CD4-positive, alpha-beta T cell treated with Interferon alpha-2 for 1 hour (primary cell): ENCODE measurements at regions not wholly inside any gene's neighbourhood (a gene's known extent, or its start where the extent isn't known, plus 50 kb on each side); places are given as distances from the start of the nearest gene placed in this dataset.
A peak's percentile ranks its signal among the peaks of the same experiment; 100 is the strongest.
"Not testable (repeated sequence)": the region's sequence is repeated elsewhere in the genome, so short reads cannot be mapped to it uniquely, and the experiment has no call there.

Experiments used
- DNase-seq, 2 donors: peaks; one replicate each; pipeline ENCODE4 v3.0.0-alpha.2; 2020 to 2022

DNA sequence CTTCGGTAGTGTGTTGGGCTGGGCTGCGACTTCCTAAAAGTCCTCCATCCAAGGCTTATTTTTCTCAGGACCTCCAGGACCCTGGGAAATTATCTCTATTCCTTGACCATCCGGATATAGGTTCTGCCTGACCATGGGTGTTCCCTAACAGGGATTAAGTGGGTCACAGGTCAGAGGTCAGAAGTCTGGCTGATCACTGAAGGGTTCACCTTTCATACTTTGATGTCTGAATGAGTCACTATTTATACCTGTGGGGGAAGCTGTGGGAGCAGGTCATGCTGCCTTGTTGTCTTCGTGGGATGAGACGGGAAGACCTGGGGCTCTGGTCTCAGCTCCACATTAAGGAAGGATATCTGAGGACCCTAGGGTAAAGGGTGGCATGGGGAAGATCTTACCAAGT is 65.0 kb upstream of the ETV3 start:
- DNase-seq = no peak

- no peak for DNase-seq
Measured at GRCh38 chr1:157202331-157202730, 64.1 kb upstream of the ETV3 start.

DNA sequence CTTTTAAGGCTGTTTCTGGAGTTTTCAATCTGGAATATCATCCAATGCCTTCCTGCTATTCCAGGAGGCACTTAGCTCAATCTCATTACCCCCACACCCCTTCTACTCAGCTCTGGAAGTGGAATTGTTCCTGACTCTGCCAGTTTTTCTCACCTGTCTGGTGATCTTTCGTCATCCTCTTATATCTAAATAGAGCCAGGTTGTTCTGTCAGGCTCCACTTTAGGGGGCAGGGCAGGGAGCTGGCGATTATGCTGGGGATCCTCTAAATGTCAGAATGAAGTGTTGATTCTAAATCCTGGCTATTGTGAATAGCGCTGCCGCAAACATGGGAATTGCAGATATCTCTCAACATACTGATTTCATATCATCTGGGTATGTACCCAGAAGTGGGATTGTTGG is 63.6 kb upstream of the ETV3 start:
- DNase-seq = no peak

- no peak for DNase-seq
Measured at GRCh38 chr1:157200451-157200850, 62.3 kb upstream of the ETV3 start.

DNA sequence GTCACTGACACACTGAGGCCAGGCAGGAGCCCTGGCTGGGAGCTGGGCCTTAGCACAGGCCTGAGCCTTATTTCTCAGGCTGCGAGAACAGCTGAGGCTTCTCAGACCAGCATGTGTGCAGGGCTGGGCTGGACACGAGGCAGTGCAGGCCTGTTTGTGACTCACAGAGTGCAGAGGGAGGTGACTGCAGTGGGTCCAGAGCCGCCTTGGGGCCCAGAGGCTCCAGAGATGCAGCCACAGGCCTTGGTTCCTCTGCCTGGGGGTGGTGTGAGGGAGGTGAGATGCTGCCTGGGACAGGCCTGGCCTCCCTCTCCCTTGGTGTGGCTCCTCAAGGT is 61.2 kb upstream of the ETV3 start:
- DNase-seq = no peak

DNA sequence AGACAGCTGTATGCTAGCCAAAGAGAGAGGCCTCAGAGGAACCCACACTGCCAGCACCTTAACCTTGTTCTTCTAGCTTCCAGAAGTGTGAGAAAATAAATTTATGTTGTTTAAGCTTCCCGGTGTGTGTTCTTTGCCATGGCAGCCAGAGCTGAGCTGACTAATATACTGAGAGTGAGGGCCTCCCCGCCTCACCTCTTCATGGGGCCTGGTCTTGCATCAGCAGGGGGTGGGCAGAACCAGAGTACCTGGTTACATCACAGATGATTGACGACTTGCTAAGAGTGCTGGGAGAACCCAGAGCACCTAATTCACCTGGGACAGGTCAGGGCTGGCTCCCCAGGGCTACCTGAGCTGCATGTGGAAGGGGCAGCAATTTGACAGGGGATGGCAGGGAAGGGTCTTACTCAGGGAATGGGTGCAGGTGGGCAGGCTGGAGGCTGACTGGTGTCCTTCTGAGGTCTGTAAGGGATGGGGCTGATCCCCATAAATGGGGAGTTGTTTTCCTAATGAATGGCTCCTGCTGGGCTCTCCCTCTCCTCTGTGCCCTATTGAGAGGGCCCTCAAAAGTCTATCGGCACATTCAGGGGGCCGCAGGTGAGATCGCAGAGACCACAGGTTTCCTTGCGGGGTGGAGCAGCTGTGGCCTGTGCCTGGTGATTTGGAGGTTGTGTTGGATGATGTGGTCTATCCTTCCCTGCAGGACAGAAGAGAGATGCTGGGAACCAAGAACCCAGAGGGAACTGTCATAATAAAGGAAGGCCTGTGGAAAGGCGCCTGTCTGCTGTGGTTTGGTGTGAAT is 60.6 kb upstream of the ETV3 start:
- no peak for DNase-seq

DNA sequence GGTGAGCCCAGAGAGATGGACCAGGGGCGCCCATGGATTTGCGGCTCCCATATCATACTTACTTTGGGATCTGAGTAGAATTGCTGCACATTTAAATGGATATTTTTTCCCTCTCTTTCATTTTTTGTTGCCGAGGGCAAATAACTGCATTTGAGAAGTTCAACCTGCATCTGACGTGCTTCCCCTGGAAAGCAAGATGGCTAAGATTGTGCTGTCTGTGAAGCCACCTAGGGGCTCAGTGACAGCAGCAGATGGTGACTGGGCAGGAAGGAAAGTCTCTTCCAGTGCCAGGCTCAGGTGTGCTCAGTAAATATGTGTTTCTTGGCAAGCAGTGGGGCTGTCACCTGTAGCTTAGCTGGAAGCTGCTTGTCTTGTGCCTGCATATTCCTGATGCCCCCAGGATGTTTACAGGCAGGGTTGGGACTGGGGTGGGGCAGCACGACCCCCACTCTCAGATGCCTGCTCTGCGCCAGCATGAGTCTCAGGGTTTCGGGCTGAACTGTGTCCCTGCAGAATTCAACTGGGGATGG is 59.8 kb upstream of the ETV3 start:
- no peak for DNase-seq

DNA sequence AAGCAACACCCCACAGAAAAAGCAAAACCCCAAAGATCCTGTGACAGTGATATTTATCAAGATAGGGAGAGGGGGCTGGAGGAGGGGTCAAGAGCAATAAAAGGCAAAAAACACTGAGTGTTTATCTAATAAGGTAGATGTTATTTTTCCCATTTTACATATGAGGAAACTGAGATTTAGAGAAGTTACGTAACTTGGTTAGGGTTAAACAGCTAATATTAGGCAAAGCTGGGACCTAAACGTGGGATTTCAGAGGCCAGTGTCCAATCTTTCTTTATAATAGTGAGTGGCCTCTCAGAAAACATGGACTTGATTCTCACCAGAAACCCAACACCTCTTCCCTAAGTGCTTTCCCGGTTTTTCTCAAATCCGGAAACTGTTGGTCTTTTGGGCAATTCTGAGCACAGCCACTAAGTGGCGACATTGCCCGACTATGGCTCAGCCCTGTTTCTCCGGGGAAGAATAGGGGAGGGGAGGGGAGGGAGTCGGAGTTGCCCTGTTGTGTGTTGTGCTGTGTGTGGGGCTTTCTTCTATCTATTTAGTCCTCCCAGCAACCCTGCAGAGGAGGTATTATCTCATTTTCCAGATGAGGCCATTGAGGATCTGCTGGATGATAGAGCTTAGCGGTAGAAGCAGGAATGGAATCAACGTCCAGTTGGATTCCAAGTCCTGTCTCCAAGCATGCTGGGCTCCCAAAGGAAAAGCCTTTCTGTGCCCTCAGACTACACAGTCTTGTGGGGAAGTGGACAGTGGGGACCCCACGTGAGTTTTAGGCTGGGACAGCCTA is 58.7 kb upstream of the ETV3 start:
- not testable (repeated sequence) for DNase-seq

DNA sequence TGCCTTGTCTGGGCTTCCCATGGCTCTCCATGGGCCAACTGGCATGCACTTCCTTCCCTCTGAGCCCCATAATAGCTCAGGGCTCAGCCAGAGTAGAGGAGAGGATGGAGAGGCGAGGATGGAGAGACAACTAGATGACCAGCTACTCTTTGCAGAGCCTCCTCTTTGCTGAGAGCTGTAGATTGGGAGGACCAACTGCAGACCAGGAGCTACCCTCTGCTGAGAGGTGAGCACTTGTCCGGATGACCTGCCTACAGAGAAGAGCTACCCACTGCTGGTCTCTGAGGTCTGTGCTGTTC is 58.0 kb upstream of the ETV3 start:
- DNase-seq = no peak

- no peak for DNase-seq
Measured at GRCh38 chr1:157195521-157196244, 57.5 kb upstream of the ETV3 start.

DNA sequence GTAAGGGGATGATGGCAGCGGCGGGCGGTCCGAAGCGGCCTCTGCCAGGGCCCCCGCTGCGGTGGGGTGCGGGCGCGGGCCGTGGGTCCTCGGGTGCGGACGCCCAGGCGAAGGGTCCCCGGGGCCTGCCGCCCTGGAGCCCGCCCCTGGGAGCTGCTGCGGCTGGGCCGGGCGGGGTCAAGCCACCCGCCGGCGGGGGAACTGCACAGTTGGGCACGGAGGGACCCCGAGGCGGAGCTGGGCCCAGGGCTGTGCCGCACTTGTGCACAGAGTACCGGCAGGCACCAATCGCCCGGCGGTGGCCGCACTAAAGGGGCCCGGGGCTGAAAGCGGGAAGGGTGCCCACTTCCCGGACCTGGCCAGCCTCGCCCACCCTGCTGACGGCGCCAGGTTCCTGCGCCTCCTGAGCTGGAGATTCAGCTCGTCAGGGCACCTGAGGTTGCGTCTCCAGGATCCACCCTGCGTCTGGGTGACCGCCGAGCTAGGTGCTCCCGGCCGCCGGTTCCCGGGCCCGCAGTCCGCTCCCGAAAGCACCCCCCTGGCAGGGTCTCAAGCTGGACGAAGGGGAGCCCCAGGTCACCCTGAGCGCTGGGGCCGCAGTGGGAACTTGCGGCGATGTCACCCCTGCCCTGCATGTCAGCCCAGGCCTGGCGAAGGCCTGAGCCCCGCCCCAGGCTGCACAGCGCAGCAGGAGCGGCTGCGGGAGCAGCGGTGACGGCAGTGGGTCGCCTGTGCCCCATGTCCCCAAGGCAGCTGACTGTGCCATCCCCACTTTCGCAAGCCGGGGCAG is 56.7 kb upstream of the ETV3 start:
- DNase-seq = no peak

- peak; percentile 33 to 40 for DNase-seq
Measured at GRCh38 chr1:157193702-157194391, 55.7 kb upstream of the ETV3 start.

- DNase-seq = no peak
Measured at GRCh38 chr1:157193219-157193618, 55.0 kb upstream of the ETV3 start.

GRCh38 chr1:157189986-157190982 is 52.1 kb upstream of the ETV3 start:
- DNase-seq = no peak

DNA sequence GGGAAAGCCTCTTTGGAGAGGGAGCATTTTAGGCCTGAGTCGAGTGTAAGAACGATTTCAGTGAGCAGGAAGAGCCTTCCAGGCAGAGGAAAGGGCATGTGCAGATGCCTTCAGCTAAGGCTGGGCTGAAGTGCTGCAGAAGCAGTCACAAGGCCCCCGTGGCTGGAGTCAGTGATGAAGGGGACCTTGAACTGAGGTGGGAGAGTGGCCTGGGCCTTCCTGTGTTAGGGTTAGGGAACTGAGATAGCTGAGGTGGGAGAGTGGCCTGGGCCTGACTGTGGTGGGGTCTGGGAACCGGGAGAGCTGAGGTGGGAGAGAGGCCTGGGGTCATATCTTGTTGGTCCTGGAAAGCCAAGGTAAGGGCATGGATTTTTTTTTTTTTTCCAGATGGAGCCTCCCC is 50.9 kb upstream of the ETV3 start:
- DNase-seq = no peak
